ENCODE measurements at regions not wholly inside any gene's neighbourhood (a gene's known extent, or its start where the extent isn't known, plus 50 kb on each side); places are given as distances from the start of the nearest gene placed in this dataset.

DNA sequence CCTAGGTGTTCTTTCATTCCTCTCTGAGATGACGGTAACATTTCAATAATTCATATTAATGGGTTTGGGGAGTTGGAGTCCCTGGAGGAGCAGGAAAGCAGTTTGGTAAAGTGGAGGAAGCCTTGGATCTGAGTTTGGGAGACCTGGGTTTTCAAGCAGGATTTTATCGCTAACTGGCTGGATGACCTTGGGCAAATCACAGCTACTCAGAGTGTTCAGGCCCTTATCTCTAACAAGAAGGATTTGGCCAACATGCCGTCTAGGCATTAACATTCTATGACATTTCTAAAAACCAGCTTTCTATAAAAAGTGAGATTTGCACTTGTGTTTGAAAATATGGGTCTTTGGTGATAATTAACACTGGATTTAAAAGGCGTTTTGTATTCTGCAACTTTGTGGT is 59.7 kb upstream of the MEX3C start (continued):
- no peak for TF ChIP-seq MTA2 (IDR thresholded peaks at IDR 0.05; ENCODE audit: low read depth)
- no peak for TF ChIP-seq CREB1 (IDR thresholded peaks at IDR 0.05; ENCODE audit: low read depth)
- TF ChIP-seq, protein P1, sequence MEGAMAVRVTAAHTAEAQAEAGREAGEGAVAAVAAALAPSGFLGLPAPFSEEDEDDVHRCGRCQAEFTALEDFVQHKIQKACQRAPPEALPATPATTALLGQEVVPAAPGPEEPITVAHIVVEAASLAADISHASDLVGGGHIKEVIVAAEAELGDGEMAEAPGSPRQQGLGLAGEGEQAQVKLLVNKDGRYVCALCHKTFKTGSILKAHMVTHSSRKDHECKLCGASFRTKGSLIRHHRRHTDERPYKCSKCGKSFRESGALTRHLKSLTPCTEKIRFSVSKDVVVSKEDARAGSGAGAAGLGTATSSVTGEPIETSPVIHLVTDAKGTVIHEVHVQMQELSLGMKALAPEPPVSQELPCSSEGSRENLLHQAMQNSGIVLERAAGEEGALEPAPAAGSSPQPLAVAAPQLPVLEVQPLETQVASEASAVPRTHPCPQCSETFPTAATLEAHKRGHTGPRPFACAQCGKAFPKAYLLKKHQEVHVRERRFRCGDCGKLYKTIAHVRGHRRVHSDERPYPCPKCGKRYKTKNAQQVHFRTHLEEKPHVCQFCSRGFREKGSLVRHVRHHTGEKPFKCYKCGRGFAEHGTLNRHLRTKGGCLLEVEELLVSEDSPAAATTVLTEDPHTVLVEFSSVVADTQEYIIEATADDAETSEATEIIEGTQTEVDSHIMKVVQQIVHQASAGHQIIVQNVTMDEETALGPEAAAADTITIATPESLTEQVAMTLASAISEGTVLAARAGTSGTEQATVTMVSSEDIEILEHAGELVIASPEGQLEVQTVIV (IDR thresholded peaks at IDR 0.05; ENCODE audit: borderline replicate concordance, partially characterized antibody): no peak
- no peak for TF ChIP-seq ZNF217 (IDR thresholded peaks at IDR 0.05)
- TF ChIP-seq, protein P2, sequence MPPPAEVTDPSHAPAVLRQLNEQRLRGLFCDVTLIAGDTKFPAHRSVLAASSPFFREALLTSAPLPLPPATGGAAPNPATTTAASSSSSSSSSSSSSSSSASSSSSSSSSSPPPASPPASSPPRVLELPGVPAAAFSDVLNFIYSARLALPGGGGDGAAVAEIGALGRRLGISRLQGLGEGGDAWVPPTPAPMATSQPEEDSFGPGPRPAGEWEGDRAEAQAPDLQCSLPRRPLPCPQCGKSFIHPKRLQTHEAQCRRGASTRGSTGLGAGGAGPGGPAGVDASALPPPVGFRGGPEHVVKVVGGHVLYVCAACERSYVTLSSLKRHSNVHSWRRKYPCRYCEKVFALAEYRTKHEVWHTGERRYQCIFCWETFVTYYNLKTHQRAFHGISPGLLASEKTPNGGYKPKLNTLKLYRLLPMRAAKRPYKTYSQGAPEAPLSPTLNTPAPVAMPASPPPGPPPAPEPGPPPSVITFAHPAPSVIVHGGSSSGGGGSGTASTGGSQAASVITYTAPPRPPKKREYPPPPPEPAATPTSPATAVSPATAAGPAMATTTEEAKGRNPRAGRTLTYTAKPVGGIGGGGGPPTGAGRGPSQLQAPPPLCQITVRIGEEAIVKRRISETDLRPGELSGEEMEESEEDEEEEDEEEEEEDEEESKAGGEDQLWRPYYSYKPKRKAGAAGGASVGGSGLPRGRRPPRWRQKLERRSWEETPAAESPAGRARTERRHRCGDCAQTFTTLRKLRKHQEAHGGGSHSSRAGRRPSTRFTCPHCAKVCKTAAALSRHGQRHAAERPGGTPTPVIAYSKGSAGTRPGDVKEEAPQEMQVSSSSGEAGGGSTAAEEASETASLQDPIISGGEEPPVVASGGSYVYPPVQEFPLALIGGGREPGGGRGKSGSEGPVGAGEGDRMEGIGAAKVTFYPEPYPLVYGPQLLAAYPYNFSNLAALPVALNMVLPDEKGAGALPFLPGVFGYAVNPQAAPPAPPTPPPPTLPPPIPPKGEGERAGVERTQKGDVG (CRISPR knock-in tag; IDR thresholded peaks at IDR 0.05): no peak
- no peak for TF ChIP-seq RFX5 (IDR thresholded peaks at IDR 0.05; ENCODE audit: low read depth, low read length)
- TF ChIP-seq ZZZ3 (IDR thresholded peaks at IDR 0.05; ENCODE audit: control insufficient read depth, insufficient read length, low read depth): no peak
- no peak for TF ChIP-seq CBX5 (IDR thresholded peaks at IDR 0.05; ENCODE audit: low read depth)
- no peak for TF ChIP-seq ZNF384 (IDR thresholded peaks at IDR 0.05; ENCODE audit: borderline replicate concordance, low read depth, low read length)
- no peak for TF ChIP-seq ZNF24 (IDR thresholded peaks at IDR 0.05)
- TF ChIP-seq GATAD2B (conservative IDR thresholded peaks at IDR 0.05; ENCODE audit: low read depth): no peak
- no peak for TF ChIP-seq SRF (IDR thresholded peaks at IDR 0.05; ENCODE audit: low read depth in 2 of 2, low read length in 2 of 2)

Measured in GM12878 (cell line).